ENCODE measurements at regions not wholly inside any gene's neighbourhood (a gene's known extent, or its start where the extent isn't known, plus 50 kb on each side); places are given as distances from the start of the nearest gene placed in this dataset.

DNA sequence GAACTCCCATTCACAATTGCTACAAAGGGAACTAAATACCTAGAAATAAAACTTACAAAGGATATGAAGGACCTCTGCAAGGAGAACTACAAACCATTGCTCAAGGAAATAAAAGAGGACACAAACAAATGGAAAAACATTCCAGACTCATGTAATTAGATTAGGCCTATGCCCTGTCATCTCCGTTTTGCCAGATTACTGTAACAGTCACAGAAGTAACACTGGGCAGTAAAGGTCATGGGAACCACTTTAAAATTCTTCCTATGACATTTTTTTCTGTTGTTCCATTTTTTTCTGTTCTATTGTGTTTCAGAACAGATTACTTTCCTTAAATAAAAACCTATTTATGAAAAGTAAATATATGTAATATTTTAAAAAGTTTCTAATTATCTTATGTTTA is 199.4 kb upstream of the CENPE start:
- no peak for TF ChIP-seq CEBPB (IDR thresholded peaks at IDR 0.05)
- TF ChIP-seq TAF1 (IDR thresholded peaks at IDR 0.05; ENCODE audit: low read depth): no peak
- TF ChIP-seq EP300 (IDR thresholded peaks at IDR 0.05; ENCODE audit: borderline replicate concordance): no peak
- TF ChIP-seq, protein P1, sequence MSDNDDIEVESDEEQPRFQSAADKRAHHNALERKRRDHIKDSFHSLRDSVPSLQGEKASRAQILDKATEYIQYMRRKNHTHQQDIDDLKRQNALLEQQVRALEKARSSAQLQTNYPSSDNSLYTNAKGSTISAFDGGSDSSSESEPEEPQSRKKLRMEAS (IDR thresholded peaks at IDR 0.05): no peak
- no peak for TF ChIP-seq EGR1 (IDR thresholded peaks at IDR 0.05)
- no peak for TF ChIP-seq CREB1 (IDR thresholded peaks at IDR 0.05; ENCODE audit: low read depth)
- no peak for TF ChIP-seq TEAD4 (IDR thresholded peaks at IDR 0.05)
- no peak for TF ChIP-seq RAD21 (IDR thresholded peaks at IDR 0.05; ENCODE audit: low read depth)
- TF ChIP-seq, protein P2, sequence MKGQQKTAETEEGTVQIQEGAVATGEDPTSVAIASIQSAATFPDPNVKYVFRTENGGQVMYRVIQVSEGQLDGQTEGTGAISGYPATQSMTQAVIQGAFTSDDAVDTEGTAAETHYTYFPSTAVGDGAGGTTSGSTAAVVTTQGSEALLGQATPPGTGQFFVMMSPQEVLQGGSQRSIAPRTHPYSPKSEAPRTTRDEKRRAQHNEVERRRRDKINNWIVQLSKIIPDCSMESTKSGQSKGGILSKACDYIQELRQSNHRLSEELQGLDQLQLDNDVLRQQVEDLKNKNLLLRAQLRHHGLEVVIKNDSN (IDR thresholded peaks at IDR 0.05): no peak
- no peak for TF ChIP-seq YY1 (IDR thresholded peaks at IDR 0.05; ENCODE audit: low read depth)
- TF ChIP-seq ZBTB7A (IDR thresholded peaks at IDR 0.05; ENCODE audit: low read depth): no peak
- TF ChIP-seq, protein P3, sequence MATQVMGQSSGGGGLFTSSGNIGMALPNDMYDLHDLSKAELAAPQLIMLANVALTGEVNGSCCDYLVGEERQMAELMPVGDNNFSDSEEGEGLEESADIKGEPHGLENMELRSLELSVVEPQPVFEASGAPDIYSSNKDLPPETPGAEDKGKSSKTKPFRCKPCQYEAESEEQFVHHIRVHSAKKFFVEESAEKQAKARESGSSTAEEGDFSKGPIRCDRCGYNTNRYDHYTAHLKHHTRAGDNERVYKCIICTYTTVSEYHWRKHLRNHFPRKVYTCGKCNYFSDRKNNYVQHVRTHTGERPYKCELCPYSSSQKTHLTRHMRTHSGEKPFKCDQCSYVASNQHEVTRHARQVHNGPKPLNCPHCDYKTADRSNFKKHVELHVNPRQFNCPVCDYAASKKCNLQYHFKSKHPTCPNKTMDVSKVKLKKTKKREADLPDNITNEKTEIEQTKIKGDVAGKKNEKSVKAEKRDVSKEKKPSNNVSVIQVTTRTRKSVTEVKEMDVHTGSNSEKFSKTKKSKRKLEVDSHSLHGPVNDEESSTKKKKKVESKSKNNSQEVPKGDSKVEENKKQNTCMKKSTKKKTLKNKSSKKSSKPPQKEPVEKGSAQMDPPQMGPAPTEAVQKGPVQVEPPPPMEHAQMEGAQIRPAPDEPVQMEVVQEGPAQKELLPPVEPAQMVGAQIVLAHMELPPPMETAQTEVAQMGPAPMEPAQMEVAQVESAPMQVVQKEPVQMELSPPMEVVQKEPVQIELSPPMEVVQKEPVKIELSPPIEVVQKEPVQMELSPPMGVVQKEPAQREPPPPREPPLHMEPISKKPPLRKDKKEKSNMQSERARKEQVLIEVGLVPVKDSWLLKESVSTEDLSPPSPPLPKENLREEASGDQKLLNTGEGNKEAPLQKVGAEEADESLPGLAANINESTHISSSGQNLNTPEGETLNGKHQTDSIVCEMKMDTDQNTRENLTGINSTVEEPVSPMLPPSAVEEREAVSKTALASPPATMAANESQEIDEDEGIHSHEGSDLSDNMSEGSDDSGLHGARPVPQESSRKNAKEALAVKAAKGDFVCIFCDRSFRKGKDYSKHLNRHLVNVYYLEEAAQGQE (IDR thresholded peaks at IDR 0.05; ENCODE audit: low read depth): no peak

All from Ishikawa (cell line).